ENCODE measurements at regions not wholly inside any gene's neighbourhood (a gene's known extent, or its start where the extent isn't known, plus 50 kb on each side); places are given as distances from the start of the nearest gene placed in this dataset.

DNA sequence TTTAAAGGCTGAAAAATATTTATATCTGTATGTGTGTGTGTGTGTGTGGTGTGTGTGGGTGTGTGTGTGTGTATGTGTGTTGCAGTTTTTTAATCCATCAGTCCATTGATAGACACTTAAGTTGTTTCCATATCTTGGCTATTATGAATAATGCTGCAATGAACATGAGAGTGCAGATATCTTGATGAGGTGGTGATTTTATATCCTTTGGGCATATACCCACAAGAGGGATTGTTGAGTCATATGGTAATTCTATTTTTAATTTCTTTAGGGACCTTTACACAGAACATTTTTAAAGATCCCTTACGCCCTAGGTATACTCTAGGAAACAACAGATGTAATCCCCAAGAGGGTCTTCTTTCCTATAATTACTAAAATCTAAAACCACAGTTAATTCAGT lies 154.5 kb upstream of the CLEC14A start:
- TF ChIP-seq, protein P1, sequence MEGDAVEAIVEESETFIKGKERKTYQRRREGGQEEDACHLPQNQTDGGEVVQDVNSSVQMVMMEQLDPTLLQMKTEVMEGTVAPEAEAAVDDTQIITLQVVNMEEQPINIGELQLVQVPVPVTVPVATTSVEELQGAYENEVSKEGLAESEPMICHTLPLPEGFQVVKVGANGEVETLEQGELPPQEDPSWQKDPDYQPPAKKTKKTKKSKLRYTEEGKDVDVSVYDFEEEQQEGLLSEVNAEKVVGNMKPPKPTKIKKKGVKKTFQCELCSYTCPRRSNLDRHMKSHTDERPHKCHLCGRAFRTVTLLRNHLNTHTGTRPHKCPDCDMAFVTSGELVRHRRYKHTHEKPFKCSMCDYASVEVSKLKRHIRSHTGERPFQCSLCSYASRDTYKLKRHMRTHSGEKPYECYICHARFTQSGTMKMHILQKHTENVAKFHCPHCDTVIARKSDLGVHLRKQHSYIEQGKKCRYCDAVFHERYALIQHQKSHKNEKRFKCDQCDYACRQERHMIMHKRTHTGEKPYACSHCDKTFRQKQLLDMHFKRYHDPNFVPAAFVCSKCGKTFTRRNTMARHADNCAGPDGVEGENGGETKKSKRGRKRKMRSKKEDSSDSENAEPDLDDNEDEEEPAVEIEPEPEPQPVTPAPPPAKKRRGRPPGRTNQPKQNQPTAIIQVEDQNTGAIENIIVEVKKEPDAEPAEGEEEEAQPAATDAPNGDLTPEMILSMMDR (IDR thresholded peaks at IDR 0.05) = no peak
- no peak for TF ChIP-seq ZFX (IDR thresholded peaks at IDR 0.05; ENCODE audit: borderline replicate concordance)
- no peak overlapping the region for H3K27ac ChIP-seq

DNA sequence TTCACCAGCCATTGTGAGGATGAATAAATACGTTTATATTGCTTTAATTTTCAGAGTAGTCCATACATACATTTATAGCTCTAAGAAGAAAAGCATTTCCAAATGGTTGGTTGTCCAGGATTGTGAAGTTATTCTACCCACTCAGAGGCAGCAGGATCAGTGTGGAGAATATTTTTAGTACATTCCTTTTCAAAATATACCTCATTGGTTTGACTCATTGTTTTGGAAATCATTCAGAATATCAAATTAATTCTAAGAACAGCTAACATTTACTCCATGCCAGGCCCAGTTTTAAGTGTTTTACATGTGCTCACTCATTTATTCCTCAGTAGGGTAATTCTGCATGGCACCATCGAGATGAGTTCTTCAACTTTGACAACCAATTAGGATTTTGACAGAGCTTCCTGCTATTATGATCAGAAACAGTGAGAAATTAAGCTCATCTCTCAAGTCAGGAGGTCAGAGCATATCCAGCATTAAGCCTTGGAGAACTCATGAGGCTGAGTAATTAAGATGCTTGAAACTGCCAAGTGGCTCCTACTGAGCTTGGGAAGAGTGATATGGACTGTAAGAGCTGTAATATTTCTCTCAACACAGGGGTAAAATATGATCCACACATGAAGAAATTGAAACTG lies 153.3 kb upstream of the CLEC14A start:
- TF ChIP-seq, protein P1 (IDR thresholded peaks at IDR 0.05) = no peak
- no peak for TF ChIP-seq ZFX (IDR thresholded peaks at IDR 0.05; ENCODE audit: borderline replicate concordance)
- no peak overlapping the region for H3K27ac ChIP-seq

DNA sequence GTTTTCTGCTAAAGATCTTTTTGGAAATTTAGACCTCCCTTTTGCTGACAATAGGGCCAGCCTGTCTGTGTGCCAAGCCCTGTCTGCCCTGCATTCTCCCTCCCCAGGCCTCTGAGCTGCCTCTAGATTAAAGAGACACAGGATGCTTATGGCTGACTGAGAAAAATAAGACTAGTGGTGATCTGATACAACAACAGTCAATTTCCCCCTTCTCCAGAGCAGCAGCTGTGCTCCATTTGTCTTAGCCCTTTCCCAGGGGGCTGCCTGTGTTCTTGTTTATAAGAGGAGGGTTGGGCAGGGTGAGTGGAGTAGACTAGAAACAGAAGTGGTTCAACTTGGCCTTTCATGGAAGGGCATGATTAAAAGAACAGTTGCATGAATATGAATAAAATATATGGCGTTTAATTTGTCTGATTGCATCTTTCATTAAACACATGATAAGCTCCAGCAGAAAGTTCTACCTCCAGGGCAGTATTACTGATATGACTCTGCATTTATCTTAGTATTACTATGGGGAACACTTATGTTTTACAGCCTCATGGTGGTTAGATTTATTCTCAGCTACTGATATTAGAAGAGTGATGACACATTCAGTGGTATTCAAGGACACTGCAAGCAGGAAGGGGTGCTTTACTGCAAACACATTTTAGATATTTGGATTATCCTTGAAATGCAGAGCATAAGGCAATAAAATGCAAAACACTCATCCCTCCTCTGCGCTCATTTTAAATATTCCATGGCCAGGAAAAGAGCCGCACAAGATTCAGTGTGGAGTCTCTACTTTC lies 150.2 kb upstream of the CLEC14A start:
- no peak for TF ChIP-seq ZFX (IDR thresholded peaks at IDR 0.05; ENCODE audit: borderline replicate concordance)
- TF ChIP-seq, protein P1 (IDR thresholded peaks at IDR 0.05) = no peak
- no peak overlapping the region for H3K27ac ChIP-seq

DNA sequence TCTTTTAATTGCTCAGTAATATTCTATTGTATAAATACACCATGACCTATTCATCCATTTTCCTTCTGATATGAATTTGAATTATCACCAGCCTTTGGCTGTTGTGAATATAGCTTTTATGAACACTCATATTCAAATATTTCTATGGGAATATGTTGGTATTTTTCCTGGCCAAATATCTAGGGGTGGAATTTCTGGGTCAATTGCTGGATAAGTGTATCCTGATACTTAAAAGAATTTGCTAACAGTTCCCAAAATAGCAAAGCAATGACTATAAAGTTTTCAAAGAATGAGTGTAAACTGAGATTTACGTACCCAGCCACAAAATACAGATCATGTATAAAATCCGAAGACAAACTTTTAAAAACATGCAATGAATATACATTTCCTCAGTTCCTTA lies 148.7 kb upstream of the CLEC14A start:
- H3K27ac ChIP-seq = no peak overlapping the region
- TF ChIP-seq, protein P1 (IDR thresholded peaks at IDR 0.05) = no peak
- no peak for TF ChIP-seq ZFX (IDR thresholded peaks at IDR 0.05; ENCODE audit: borderline replicate concordance)

DNA sequence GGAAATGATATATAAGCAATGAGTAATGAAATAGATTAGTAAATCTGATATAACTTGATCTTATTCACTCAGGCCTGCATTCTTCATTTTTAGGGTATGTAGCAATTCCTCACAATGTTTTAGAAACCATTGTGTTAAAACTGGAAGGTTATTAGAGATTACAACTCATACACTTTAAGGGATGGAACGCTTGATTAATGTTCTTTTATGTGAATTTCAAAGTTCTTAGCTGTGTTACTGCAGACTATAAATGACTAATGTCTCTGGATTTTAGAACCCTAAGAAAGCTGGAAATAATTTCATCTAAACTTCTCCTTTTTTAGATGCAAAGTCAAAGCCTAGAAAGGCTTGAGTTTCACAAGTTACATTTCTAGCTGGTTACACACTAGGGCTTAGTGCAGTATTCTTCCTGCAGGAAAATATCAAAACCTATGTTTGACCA lies 148.2 kb upstream of the CLEC14A start:
- no peak overlapping the region for H3K27ac ChIP-seq
- TF ChIP-seq, protein P1 (IDR thresholded peaks at IDR 0.05) = no peak
- TF ChIP-seq ZFX (IDR thresholded peaks at IDR 0.05; ENCODE audit: borderline replicate concordance) = no peak

DNA sequence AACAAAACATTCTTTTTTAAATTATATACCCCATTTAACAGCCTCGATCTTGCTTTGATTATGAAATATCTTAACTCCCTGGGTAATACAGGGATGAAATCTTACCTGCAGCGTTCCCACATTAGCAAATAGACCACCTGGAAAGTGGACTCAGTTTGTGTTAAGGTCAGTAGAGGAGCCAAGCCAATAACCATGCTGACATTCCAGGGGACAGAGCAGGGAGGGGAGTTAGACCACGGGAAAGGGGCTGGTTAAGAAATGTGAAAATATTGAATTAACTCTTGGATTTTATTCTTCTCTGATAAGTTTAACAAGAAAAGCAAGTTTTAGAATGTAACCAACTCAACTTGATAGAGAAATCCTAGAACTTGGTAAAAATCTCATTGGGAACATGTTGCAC lies 144.9 kb upstream of the CLEC14A start:
- TF ChIP-seq, protein P1 (IDR thresholded peaks at IDR 0.05) = no peak
- TF ChIP-seq ZFX (IDR thresholded peaks at IDR 0.05; ENCODE audit: borderline replicate concordance) = no peak
- no peak overlapping the region for H3K27ac ChIP-seq

DNA sequence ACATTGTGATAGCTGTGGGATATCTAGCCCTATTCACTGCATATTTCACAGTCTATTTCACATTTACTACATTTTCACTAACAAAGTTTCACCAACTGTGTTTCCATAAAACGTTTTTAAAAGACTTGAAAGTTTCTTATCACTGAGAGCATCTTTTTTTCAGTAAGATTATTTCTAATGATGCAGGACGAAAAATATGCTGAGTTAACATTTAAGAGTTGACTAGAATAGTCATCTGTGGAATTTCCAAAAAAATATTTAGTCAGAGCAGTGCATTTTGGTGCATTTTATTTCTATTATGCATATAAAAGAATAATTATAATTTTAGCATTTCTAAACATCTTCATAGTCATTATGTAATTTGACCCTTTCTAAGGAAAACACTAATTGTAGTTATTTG lies 143.8 kb upstream of the CLEC14A start:
- H3K27ac ChIP-seq = no peak overlapping the region
- TF ChIP-seq, protein P1 (IDR thresholded peaks at IDR 0.05) = no peak
- no peak for TF ChIP-seq ZFX (IDR thresholded peaks at IDR 0.05; ENCODE audit: borderline replicate concordance)

All from 22Rv1 (cell line).